ENCODE measurements at regions not wholly inside any gene's neighbourhood (a gene's known extent, or its start where the extent isn't known, plus 50 kb on each side); places are given as distances from the start of the nearest gene placed in this dataset.

- Histone ChIP-seq H3K4me1 (no peaks in the 10 kb centered on the region), H3K27ac (no peak overlapping the region), H3K27me3 (no peaks in the 10 kb centered on the region), H3K36me3 (no peaks in the 10 kb centered on the region), H3K9me3 (no peaks in the 10 kb centered on the region), H3K4me3 (no peak overlapping the region)
- no peak for DNase-seq
- TF ChIP-seq CTCF (IDR thresholded peaks at IDR 0.05) (no peak), POLR2A (IDR thresholded peaks at IDR 0.05) (no peak)
Measured at GRCh38 chr5:78706825-78707224, 58.3 kb upstream of the LHFPL2 start.

- no peak overlapping the region for H3K4me3 ChIP-seq
- no peak overlapping the region for H3K27ac ChIP-seq
- H3K36me3 ChIP-seq, result no peaks in the 10 kb centered on the region
- DNase-seq, result no peak
- peaks cover 0 to 1% (median 0%) of the 10 kb centered on the region in 4 donors for H3K4me1 ChIP-seq
- no peaks in the 10 kb centered on the region for H3K9me3 ChIP-seq
- H3K27me3 ChIP-seq, result no peaks in the 10 kb centered on the region
- TF ChIP-seq POLR2A (IDR thresholded peaks at IDR 0.05), result no peak
- no peak for TF ChIP-seq CTCF (IDR thresholded peaks at IDR 0.05)
Measured at GRCh38 chr5:78706381-78706780, 57.8 kb upstream of the LHFPL2 start.

GRCh38 chr5:78705826-78706225, 57.3 kb upstream of the LHFPL2 start:
- Histone ChIP-seq H3K36me3 (no peaks in the 10 kb centered on the region), H3K27me3 (no peaks in the 10 kb centered on the region), H3K9me3 (no peaks in the 10 kb centered on the region), H3K4me1 (peaks cover 0 to 7% (median 0%) of the 10 kb centered on the region in 4 donors), H3K4me3 (no peak overlapping the region), H3K27ac (no peak overlapping the region)
- TF ChIP-seq POLR2A (IDR thresholded peaks at IDR 0.05) (no peak), CTCF (IDR thresholded peaks at IDR 0.05) (no peak)
- no peak for DNase-seq

- TF ChIP-seq POLR2A (IDR thresholded peaks at IDR 0.05) (no peak), CTCF (IDR thresholded peaks at IDR 0.05) (no peak)
- Histone ChIP-seq H3K27ac (no peak overlapping the region), H3K4me1 (peaks cover 0 to 26% (median 0%) of the 10 kb centered on the region in 4 donors), H3K4me3 (no peak overlapping the region), H3K27me3 (no peaks in the 10 kb centered on the region), H3K36me3 (no peaks in the 10 kb centered on the region), H3K9me3 (no peaks in the 10 kb centered on the region)
- DNase-seq, result no peak
Measured at GRCh38 chr5:78701795-78702410, 53.3 kb upstream of the LHFPL2 start.

GRCh38 chr5:78699552-78700153, 51.1 kb upstream of the LHFPL2 start:
- Histone ChIP-seq H3K27ac (peak overlapping the region in 2 of 4 donors; percentile 70 to 84), H3K9me3 (no peaks in the 10 kb centered on the region), H3K36me3 (no peaks in the 10 kb centered on the region), H3K4me1 (peaks cover 0 to 28% (median 0%) of the 10 kb centered on the region in 4 donors), H3K27me3 (no peaks in the 10 kb centered on the region), H3K4me3 (peak overlapping the region in 2 of 4 donors; percentile 1 to 16)
- DNase-seq, result peak in 2 of 3 donors; percentile 79 to 88
- TF ChIP-seq POLR2A (IDR thresholded peaks at IDR 0.05) (peak in 1 of 2 donors; percentile 20), CTCF (IDR thresholded peaks at IDR 0.05) (no peak)
